Esophagus squamous epithelium (tissue), 4 donors: ENCODE measurements at regions not wholly inside any gene's neighbourhood (a gene's known extent, or its start where the extent isn't known, plus 50 kb on each side); places are given as distances from the start of the nearest gene placed in this dataset.

Source experiments
- POLR2A ChIP-seq, 4 donors: fragments of 450-650 bp; IDR thresholded peaks; one replicate each; pipeline ENCODE4 v1.6.1; 2017; ENCODE audit warnings: antibody characterized with exemption in 4 of 4, mild to moderate bottlenecking in 4 of 4, moderate library complexity in 3 of 4
- TF ChIP-seq, protein P1 (sequence below), 6 experiments: fragments of 450-650 bp in 4 of 6; fragments of 200-600 bp in 2 of 6; sonication (generic) in 2 of 6; IDR thresholded peaks; one replicate each; pipeline ENCODE4 v1.5.1; 2016 to 2019; ENCODE audit warnings: antibody characterized with exemption in 6 of 6, mild to moderate bottlenecking in 4 of 6, moderate library complexity in 4 of 6

GRCh38 chr1:233544304-233544703 lies 69.6 kb upstream of the KCNK1 start:
- TF ChIP-seq, protein P1, sequence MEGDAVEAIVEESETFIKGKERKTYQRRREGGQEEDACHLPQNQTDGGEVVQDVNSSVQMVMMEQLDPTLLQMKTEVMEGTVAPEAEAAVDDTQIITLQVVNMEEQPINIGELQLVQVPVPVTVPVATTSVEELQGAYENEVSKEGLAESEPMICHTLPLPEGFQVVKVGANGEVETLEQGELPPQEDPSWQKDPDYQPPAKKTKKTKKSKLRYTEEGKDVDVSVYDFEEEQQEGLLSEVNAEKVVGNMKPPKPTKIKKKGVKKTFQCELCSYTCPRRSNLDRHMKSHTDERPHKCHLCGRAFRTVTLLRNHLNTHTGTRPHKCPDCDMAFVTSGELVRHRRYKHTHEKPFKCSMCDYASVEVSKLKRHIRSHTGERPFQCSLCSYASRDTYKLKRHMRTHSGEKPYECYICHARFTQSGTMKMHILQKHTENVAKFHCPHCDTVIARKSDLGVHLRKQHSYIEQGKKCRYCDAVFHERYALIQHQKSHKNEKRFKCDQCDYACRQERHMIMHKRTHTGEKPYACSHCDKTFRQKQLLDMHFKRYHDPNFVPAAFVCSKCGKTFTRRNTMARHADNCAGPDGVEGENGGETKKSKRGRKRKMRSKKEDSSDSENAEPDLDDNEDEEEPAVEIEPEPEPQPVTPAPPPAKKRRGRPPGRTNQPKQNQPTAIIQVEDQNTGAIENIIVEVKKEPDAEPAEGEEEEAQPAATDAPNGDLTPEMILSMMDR (IDR thresholded peaks at IDR 0.05) = no peak
- no peak for TF ChIP-seq POLR2A (IDR thresholded peaks at IDR 0.05)
